Activated CD4-positive, CD25-positive, alpha-beta regulatory T cell (primary cell): ENCODE measurements at regions not wholly inside any gene's neighbourhood (a gene's known extent, or its start where the extent isn't known, plus 50 kb on each side); places are given as distances from the start of the nearest gene placed in this dataset.

ENCODE experiments used
- DNase-seq, 4 experiments: peaks; one replicate each; lab custom pipeline; 2025; lab: John Stamatoyannopoulos, UW

DNA sequence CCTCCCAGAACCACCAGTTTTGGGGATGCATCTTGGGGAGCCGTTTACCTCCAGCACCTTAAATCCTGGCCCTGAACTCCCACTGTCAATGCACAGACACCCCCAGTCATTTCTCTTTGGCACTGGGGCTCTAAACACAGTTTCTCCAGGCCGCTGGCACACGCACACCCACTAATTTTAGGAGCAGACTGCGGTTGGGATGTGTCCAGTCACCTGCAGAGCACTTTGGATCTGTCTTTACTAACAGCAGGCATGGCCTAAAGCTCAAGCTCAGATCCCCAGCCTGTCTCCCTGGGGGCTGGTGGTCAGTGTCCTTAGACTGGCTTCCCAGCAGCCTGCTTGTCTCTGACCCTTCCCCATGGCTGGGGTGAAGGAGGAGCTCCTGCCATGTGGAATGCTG, 49.9 kb downstream of the SYNE3 start:
- no peak for DNase-seq

DNA sequence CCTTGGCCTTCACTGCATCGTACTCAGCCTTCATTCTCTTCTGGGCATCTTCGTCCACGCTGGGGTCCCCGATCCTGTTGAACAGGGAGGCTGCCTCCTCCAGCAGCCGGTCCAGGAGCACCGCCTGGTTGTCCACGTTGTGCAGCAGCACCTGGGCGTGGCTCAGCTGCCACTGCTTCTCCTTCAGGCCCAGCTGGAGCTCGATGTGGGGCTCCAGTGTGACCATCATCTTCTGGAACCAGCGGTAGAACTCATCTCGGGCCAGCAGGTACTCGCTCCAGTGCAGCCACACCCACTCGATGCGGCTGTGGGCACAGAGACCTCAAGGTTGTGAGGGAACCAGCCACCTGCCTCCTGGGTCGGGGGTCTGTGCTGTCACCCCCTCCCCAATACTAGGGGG, 50.5 kb downstream of the SYNE3 start:
- no peak for DNase-seq

DNA sequence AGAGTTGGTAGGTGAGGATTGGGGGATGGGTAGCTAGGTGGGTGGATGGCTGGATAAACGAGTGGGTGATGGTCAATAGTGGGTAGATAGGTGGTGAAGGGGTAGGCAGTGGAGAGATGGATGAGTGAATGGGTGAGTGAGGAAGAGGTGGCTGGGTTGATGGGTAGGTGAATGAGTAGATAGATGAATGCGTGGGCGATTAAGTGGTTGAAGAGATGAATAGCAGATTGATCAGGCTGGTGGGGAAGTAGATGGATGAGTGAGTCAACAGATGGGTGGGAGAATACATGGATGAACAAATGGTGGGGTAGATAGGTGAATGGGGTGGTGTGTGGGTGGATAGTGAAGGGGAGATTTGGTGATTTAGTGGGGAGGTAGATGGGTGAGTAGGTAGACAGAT, 51.1 kb downstream of the SYNE3 start:
- no peak for DNase-seq

DNA sequence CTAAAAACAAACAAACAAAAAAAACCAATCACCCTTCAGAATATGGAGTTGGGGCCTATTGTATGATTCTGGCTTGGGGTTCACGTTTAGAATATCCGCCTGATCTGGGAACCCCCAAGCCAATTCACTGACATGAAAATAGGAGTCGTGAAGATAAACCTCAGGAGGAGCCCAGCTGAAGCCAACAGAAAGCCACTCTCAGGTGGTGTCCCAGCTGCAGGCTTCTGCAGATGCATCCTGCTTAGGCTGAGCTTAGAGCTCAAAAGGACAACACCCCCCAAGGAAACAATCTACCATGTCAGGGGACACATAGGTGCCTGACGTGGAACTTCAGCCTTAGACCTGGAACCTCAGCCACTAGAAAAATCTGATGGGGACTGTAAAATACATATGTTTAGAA, 51.9 kb downstream of the SYNE3 start:
- DNase-seq: no peak

DNA sequence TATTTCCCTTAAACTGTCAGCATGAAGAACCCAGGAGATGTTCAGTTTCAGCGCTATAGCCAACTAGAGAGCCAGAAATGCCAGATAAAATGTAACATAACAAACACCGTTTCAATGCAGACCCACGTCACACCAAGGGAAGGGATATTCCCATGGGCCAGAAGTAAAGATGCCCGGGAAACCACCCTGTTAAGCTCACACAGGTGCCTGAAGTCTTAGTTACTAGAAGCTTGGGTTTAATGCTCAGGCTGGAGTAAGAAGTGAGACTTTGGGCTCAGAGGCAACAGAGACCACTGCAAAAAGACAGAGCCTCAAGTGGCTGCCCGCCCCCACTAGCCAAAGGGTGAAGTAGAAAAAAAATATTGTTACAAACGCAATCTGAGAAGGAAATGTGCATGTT, 52.3 kb downstream of the SYNE3 start:
- DNase-seq: no peak

DNA sequence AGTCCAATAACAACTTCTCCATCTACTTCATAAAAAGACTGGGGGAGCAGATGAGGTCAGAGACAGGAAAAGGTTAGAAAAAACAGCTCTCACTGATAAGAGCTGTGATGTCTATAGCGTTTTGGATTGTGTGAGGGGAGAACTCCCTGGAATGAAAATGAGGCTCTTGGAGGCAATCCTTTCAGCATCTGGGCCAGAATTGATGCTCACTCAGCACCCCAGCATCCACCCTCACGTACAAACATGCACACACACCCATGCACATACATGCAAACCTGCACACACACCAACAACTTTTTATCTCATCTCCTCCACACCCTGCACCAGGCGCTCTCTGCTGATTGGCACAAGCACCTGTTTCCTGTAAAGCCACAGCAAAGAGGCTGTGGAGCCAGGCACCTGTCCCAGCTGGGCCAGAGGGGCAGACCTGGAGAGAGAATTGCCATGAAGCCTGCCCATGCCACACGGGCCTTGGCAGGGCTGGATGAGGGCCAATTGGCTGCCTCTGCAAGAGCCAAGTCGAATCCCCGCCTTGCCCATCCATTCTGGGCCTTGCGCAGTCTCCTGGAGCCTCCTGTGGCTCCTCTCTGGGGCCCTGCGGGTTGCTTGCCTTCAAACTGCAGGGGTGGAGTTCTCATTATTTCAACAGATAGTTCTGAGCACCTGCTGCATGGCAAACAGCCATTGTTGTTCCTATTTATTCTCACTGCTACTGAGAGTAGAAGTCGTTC, 53.1 kb downstream of the SYNE3 start:
- peak in 1 of 4 experiments; percentile 17 for DNase-seq

DNA sequence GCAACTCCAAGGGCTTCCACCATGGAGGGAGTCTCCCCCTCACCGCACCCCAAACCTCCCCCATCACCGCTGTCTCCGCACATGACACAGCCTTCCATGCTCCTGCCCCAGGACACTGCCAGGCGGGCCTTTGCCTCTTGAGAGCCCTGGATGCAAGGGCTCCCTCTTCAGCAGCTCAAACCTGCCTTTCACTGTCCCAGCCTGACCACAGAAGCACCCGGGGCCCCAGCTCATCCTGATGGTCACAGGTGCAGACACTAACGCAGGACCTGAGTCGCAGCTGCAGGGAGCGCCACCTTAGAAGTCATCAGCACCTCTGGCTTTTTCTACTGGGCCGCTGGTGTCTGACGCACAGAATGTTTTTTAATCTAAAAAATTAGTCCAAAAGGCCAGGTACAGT, 54.0 kb downstream of the SYNE3 start:
- DNase-seq: no peak

DNA sequence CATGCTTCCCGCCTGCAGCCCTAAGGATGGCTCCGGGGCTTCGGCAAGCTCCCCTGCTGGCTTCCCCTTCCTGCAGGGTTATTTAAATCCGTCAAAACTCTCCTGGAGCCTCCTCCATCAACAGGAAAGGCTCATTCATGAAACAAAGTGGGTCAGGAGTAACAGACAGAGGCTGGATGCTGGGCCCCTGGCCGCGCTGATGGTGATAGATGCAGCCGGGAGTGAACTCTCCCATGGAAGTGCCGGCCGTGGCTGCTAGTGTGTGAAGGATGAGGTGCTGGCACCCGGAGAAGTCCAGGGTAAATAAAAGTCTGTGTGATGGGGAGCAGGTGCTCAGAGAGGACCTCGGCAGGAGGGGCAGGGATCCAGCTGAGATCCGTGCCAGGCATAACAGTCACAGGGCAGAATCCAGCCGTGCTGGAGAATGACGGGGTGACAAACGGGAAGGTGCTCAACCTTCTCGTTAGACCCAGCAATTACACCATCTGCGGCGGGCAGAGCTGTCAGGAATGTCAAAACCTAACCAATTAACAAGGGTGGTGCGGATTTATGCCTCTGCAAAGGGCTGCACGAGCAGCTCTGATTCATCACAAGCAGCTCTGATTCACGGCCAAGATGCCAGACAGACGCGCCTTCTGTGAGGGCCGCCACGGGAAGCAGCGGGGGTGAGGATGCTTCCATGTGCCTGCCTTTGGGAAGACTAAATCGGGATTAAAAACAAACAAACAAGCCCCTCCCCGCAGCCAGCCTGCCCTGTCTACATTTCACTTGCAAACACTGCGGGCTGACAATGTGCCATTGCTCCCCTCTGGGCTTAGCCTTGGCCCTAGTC, 55.6 kb downstream of the SYNE3 start:
- DNase-seq: no peak

DNA sequence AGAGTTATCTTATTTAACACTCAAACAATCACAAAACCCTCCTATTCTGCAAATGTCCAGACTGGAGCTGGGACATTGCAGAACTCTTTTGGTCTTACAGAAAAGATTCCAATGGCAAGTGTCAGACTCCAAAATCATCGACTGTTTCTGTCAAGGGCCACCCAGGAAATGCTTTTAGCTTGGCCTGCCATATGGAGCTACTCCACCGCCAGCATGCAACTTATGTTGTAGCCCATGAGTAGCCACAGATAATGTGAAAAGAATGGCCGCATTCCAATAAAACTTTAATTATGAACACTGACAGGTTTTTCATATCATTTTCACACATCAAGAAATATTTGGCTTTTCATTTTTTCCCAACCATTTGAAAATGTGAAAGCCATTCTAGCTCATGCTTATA, 57.5 kb downstream of the SYNE3 start:
- DNase-seq: no peak

DNA sequence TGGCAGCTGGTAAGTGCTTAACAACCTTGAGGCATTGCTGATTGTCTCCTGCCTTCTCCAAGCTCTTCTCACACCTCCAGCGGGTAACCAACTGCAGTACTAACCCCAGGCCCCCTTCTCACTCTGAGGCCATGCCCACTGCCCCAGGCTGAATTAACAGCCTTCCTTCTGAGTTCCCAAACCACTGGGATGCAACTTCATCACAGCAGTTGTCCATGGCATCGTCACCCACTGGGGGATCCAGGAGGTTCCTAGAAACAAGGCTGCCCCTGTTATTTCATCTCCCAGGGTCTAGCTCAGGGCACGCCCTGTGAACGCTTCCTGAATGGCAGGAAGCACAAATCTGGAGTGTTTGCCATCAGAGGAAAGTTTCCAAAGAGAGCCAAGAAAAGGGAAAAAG, 58.0 kb downstream of the SYNE3 start:
- no peak for DNase-seq

DNA sequence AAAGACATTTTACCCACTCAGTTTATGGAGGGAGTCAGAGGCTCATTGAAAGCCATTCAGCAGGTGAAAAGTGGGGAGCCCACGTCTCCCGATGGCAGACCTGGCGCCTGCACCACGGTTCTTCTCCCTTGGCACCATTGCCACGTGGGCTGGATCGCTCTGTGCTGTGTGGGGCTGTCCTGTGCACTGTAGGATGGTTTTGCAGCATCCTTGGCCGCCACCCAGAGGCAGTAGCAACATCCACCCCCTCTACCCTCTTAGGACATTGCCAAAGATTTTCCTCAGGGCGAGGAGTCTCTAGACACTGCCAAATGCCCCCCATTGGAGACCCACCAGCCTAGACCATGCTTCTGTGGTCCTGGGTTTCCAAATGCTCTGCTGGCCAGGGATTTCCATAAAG, 60.2 kb downstream of the SYNE3 start:
- no peak for DNase-seq

DNA sequence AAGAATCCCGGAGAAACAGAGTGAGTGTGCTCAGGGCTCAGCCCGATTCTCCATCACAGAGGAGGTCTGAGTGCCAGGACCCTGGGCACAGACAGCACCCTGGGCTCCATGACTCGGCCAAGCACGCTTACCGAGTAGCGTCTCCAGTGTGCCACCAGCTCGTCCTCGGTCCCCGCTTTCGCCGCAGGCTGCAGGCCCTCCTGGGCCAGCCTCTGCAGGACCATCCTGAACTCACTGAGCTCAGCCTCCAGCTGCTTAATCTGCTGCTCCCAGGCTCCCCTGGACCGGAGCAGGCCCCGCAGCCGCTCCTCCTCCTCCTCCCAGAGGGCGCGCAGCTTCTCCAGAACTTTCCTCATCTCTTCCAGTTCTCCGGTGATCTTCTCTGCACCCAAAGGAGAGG, 61.2 kb downstream of the SYNE3 start:
- DNase-seq: no peak

DNA sequence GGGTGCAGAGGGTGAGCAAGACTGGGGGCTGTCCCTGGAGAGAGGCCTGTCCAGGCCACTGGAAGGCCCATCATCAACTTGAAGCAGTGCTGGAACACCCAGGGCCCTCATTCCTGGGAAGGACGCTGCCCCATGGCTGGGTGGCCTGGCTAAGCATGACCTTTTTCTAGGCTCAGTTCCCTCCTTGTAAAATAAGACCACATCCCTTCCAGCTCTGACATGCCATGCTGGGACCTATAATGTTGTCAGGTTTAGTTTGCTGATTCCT, 62.8 kb downstream of the SYNE3 start:
- no peak for DNase-seq

DNA sequence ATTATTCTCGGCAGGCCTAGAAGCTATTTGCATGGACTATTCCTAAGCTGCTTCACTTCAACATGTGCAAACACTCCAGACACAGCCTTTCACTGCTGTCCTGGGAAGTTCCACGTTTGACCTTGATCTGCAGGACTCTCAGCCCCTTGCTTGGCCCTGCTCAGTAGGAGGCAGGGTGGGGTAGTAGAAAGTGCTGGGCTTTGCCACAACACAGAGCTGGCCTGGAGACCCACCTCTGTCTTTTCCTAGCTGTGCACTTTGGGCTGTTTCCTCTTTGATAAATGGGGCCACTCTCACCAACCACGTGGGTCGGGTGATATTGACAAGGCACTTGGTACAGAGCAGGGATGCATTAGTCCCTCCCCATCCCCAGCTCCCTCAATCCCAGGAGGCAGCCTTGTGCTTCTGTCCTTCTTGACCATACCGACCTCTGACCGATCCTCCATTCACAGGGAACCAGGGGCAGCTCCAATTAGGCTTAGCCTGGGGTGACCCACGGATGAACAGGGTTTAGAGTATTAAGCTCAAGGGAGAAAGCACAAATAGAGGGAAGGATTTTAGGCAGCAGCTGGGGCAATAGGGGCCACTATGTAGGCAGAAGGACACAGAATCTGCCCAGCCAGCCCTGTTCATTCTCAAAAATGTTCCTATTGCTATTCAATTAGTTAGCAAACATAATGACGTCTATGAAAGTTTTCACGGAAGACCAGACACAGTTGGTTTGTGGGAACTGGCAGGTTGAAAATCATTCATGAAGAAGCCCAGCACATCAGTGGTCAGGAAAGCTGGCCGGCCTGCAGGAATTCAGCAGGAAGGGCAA, 63.3 kb downstream of the SYNE3 start:
- DNase-seq: no peak

DNA sequence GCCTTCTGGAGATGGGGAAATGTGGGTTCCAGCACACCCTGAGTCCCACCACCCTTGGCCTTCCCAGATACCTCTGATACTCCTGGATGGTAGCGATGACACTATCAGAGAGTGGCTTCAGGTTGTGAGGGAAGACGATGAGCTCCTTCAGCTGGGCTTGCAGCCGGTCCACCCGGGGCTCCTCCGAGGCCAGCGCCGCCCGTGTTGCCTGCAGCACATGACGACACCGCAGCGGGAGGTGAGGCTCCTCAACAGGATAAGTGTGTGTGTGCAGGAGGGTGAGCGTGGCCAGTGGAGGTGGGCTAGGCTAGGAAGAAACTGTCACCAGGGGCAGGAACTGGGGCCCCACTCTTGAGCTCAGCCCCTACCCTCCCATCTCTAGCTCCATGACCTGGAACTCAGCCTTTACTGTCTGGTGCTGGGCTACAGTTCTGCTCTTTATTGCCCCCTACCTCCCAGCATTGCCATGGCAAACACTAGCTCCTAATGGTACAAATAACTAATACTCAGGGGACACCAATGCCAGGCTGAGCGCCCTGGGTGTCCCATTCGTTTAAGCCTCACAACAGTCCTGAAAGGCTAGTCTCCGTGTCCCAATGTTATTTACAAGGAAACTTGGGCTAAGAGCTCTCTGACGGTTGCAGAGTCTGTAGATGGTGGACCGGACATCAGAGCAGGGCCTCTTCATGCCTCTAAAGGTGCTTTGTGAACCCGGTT, 64.1 kb downstream of the SYNE3 start:
- no peak for DNase-seq

DNA sequence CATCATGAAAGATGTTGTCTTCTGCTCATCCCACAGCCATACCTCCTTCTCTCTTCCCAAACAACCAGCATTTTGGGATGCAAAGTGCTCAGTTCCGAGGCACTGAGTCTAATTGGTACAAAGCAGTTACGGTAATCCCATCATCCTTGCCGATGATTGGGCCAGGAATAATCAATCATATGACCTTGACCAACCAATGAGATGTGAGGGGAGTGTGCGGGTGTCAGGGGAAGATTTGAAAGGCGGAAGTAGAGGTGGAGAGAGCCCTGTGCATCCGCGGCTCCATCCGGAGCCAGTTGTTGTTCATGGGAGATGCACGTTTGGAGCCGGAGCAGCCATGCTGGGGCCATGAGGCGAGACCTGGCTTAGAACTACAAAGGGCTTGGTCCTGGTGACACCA, 67.3 kb downstream of the SYNE3 start:
- DNase-seq: no peak

DNA sequence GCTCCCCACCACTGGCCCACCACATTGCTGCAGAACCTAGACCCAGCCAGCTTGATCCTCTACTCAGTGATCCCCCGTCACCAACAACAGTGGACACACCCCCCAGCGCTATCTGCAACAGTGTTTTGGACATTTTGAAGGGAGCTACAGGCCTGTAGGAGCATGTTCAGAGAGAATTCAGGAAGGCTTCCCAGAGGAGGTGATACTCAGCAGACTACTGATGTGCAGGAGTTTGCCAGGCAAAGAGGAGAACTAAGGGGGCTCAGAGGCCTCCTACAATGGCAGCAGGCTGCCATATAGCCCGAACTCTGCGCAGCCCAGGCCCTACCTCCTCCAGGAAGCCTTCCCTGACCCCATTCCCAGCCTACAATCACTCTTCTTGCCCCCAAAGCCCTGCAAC, 70.0 kb downstream of the SYNE3 start:
- DNase-seq: no peak

DNA sequence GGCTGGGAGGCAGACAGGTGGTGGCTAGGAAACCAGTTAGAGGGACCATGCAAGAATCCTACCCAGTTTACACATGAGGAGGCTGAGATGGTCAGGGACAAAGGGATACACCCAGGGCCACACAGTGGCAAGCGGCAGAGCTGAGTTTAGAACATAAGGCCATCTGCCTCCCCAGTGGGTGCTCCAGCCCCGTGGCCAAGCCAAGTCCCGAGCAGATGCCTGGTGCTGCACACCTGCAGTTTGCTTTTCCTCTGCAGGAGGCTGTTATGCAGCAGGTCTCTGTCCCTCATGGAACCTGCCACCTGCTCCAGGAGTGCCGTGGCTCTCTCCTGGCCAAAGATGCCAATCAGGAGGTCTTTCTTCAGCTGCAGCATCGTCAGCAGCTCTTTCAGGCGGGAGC, 70.8 kb downstream of the SYNE3 start:
- DNase-seq: no peak

DNA sequence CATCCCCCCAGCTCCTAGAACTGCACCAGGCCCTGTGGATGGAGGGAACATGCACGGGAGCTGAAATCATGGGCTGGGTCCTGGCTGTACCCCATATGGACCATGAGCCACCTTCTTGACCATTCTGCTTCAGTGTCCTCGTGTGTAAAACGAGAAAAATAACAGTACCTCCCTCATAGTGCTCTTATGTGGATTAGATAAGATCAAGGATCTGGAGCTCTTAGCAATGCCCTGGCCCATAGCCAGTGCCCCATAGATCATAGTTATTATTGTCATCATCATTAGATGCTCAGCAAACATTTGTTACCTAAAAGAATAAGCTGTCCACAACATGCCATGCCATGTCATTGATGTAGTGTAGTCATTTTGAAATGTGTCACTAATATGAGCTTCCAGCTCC, 71.3 kb downstream of the SYNE3 start:
- no peak for DNase-seq

DNA sequence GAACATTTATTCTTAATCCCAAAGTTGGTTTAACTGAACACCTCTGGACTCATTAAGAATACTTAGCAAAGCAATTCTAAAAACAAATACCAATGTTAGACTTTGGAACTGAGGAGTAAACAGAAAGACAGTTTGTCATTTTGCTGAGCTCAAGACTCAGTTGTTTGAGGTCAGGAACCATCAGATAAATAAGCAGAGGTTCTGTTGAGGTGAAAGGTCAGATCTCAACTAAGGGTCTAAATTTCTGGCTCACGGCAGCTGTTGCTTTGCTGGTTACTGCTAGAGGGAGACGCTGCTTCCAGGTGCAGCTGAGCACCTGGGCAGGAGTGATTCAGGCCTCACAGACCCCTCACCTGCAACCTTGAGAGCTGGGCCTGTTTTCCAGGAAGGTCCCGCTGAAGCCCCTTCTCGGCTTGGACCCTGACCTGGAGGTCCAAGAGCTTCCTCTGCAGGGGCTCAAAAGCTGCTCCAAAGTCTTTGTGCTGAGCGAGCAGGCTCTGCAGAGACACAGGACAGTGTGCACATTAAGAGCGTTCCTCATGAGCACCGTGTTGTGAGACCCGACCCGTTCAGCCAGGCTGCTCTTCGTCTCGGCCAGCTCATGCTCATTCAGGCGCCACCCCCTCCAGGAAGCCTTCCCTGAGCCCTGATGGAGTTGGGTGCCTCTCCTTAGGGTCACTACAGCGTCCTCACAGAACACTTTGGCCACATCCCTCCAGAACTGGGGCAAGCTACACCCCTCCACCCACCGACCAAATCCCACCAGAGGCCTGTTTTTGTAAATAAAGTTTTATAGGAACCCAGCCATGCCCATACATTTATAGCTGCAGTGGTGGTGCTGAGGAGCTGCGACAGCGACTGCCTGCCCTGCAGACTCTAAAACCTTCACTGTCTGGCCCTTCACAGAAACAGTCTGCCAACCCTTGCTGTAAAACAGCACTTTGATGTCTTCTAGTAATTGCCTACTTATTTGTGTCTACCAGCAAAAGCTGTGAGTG, 72.0 kb downstream of the SYNE3 start:
- no peak for DNase-seq

DNA sequence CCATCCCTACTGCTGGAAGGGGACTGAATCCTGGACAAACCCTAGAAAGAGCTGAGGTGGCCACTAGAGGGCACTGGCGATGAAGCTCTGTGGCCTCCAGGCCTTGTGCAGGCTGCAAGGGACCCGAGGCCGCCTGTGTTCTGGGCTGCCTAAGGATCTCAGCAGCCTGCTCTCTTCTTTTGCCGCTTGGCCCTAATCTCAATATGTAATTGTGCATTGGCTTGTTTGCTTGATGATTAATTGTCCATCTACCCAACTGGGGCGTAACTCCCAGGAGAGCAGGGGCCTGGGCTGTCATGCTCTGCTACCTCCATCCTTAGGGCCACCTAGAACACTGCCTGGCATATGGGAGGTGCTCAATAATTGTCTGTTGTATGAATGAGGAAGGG, 73.8 kb downstream of the SYNE3 start:
- peak; percentile 50 to 56 (median 53) for DNase-seq
